HCEC 1CT (cell line): ENCODE measurements at regions not wholly inside any gene's neighbourhood (a gene's known extent, or its start where the extent isn't known, plus 50 kb on each side); places are given as distances from the start of the nearest gene placed in this dataset.
"Not testable (repeated sequence)": the region's sequence is repeated elsewhere in the genome, so short reads cannot be mapped to it uniquely, and the experiment has no call there.

Experiments
- DNase-seq: peaks from one replicate; pipeline ENCODE4 v3.0.0-alpha.2; 2017

GRCh38 chr3:88979760-88980159, 127.7 kb upstream of the EPHA3 start:
- no peak for DNase-seq

- no peak for DNase-seq
Observed at GRCh38 chr3:88983458-88983857, 124.0 kb upstream of the EPHA3 start.

- no peak for DNase-seq
Observed at GRCh38 chr3:88984256-88984655, 123.2 kb upstream of the EPHA3 start.

GRCh38 chr3:88984832-88985231, 122.6 kb upstream of the EPHA3 start:
- no peak for DNase-seq

- DNase-seq: no peak
Observed at GRCh38 chr3:88985491-88985890, 121.9 kb upstream of the EPHA3 start.

GRCh38 chr3:88986834-88987233, 120.6 kb upstream of the EPHA3 start:
- DNase-seq: no peak

- DNase-seq: no peak
Observed at GRCh38 chr3:88987776-88988175, 119.6 kb upstream of the EPHA3 start.

GRCh38 chr3:88988906-88989305, 118.5 kb upstream of the EPHA3 start:
- DNase-seq: no peak

- no peak for DNase-seq
Observed at GRCh38 chr3:88991496-88991895, 115.9 kb upstream of the EPHA3 start.

GRCh38 chr3:88996691-88997090, 110.7 kb upstream of the EPHA3 start:
- no peak for DNase-seq

GRCh38 chr3:88997260-88997659, 110.2 kb upstream of the EPHA3 start:
- no peak for DNase-seq

GRCh38 chr3:89000886-89001285, 106.5 kb upstream of the EPHA3 start:
- no peak for DNase-seq

- DNase-seq: no peak
Observed at GRCh38 chr3:89002191-89002590, 105.2 kb upstream of the EPHA3 start.

GRCh38 chr3:89013536-89013935, 93.9 kb upstream of the EPHA3 start:
- DNase-seq: no peak

GRCh38 chr3:89017531-89017930, 89.9 kb upstream of the EPHA3 start:
- no peak for DNase-seq

GRCh38 chr3:89025185-89025584, 82.2 kb upstream of the EPHA3 start:
- DNase-seq: no peak

- no peak for DNase-seq
Observed at GRCh38 chr3:89032346-89033013, 74.9 kb upstream of the EPHA3 start.

- DNase-seq: not testable (repeated sequence)
Observed at GRCh38 chr3:89034723-89035122, 72.7 kb upstream of the EPHA3 start.

- DNase-seq: no peak
Observed at GRCh38 chr3:89038869-89039268, 68.6 kb upstream of the EPHA3 start.

GRCh38 chr3:89042236-89042835, 65.1 kb upstream of the EPHA3 start:
- peak; percentile 26 for DNase-seq

GRCh38 chr3:89043406-89043932, 64.0 kb upstream of the EPHA3 start:
- DNase-seq: no peak

GRCh38 chr3:89046661-89047060, 60.8 kb upstream of the EPHA3 start:
- DNase-seq: no peak

GRCh38 chr3:89049119-89049518, 58.3 kb upstream of the EPHA3 start:
- DNase-seq: no peak

GRCh38 chr3:89052386-89052785, 55.0 kb upstream of the EPHA3 start:
- no peak for DNase-seq

- no peak for DNase-seq
Observed at GRCh38 chr3:89057398-89057797, 50.0 kb upstream of the EPHA3 start.
